ENCODE measurements at regions not wholly inside any gene's neighbourhood (a gene's known extent, or its start where the extent isn't known, plus 50 kb on each side); places are given as distances from the start of the nearest gene placed in this dataset.

DNA sequence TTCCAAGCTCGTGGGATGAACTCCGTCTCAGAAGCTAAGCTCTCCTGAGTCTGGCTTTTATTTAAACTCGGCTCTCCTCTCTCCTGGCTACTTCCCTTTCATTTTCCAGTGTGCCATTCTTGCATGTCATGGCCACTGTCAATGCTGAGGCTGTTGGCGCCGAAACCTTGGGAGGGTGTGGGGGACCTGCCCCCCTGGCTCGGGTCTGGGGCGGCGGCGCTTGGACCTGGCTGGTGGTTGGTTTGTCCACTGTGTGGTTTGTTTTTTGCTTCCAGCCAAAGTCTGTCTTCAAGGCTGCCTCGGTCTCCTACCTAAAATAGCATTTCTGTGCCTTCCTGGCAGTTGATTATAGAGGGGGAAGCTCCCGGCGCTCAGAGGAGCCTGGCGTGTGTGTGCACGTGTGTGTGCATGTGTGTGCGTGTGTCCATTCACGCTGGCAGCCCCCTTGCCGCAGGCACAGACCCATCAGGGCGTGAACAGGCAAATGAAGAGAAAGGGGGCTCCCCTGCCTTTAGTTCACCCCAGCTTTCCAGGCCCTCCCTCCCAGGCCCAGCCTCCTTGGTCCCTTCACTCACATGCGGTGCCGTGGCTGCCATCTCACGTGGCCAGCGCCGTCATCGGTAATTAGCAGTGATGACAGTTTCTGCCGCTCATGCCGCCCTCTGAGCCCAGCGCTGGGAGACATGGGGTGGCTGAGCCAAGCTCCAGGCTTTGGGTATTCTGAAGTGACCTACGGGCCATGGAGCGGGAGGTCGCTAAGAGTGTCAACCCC lies 179.9 kb downstream of the SEC14L1 start:
- no peaks in the 10 kb centered on the region for H3K36me3 Mint-ChIP-seq
- H3K27ac Mint-ChIP-seq: peak overlapping the region; percentile 95
- ATAC-seq: peak; percentile 48
- H3K9me3 Mint-ChIP-seq: no peaks in the 10 kb centered on the region
- H3K4me1 Mint-ChIP-seq: peaks cover 95% of the 10 kb centered on the region
- no peaks in the 10 kb centered on the region for H3K27me3 Mint-ChIP-seq
- peak overlapping the region; percentile 96 for H3K4me3 Mint-ChIP-seq

- Mint-ChIP-seq H3K27me3 (no peaks in the 10 kb centered on the region), H3K9me3 (no peaks in the 10 kb centered on the region), H3K27ac (peak overlapping the region; percentile 95), H3K36me3 (peaks cover 4% of the 10 kb centered on the region), H3K4me1 (peaks cover 95% of the 10 kb centered on the region), H3K4me3 (peak overlapping the region; percentile 96)
- no peak for ATAC-seq
These were observed 181.1 kb downstream of the SEC14L1 start for GRCh38 chr17:77321649-77322513.

DNA sequence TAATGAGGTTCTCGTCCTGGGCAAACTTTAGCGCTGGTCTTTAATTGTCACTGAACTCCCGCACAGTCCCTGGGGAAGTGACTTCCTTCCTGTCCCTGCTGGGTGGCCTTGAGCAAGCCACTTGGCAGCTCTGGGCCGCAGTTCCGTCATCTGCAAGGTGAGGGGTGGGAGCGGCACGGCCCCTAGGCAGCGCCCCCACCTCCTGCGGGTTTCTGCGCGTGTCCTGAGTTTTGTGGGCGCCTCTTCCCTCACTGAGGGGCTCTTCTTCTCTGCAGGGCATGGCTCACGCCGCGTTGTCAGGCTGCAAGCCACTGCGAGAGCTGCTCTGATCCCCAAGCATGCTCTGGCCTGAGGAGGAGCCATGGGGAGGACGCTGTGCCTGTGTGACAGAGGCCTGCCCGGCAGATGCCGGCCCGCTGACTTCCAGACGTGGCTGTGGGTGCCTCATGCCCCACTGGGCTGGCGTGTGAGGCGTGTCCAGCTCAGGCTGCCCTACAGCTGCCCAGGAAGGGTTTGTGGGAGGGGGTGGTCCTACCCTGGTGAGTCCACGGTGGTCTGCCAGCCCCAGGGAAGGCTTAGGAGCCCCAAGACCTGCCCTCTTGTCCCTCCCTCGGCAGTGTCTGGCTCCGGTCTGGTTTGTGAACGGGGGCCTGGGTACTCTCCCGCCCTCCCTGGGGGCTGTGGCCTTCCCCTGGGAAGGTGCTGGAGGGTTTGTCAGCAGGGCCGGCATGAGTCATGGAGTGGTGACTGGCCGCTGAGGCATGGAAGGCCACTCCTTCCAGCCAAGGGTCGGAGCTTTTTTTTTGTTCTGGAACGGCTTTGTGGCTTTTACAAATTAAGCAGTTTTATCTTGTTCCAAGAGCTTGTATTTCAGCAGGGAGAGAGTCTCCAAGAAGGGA lies 182.0 kb downstream of the SEC14L1 start:
- H3K27me3 Mint-ChIP-seq: no peaks in the 10 kb centered on the region
- peak overlapping the region; percentile 96 for H3K4me3 Mint-ChIP-seq
- H3K9me3 Mint-ChIP-seq: no peaks in the 10 kb centered on the region
- H3K36me3 Mint-ChIP-seq: peaks cover 4% of the 10 kb centered on the region
- H3K4me1 Mint-ChIP-seq: peaks cover 99% of the 10 kb centered on the region
- ATAC-seq: peak; percentile 72
- H3K27ac Mint-ChIP-seq: peak overlapping the region; percentile 95

DNA sequence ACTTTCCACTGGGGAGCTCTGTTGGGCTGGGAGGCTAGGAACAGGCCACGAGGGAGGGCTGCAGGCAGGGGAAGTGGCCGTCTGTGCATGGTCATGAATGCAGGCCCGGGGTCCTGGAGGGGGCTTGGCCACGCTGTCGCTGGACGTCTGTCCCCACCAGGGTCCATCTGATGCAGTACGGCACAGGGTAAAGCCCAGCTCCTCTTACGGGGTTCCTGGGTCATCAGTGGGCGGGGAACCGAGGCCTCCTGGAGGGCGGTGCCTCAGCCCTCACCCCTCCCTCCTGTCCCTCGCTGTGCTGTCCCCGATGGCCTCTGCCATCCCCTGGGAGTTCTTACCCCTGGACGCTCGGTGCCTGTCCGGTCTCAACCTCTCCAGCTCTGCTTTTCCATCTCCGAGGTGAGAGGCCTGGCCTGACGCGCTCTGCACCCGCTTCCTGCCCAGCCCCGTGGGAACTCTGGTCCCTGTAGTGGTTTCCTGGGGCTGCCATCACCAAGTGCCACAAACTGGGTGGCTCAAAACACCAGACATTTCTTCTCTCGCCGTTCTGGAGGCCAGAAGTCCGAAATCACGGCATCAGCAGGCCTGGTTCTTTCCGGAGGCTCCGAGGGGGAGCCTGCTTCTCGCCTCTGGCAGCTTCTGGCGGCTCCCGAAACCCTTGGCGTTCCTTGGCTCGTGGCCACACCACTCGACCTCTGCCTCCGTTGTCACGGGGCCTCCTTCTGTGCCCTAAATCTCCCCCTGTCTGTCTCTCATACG lies 182.8 kb downstream of the SEC14L1 start:
- H3K36me3 Mint-ChIP-seq: peaks cover 4% of the 10 kb centered on the region
- no peaks in the 10 kb centered on the region for H3K27me3 Mint-ChIP-seq
- peak; percentile 42 for ATAC-seq
- peak overlapping the region; percentile 95 for H3K27ac Mint-ChIP-seq
- H3K4me3 Mint-ChIP-seq: peak overlapping the region; percentile 96
- H3K4me1 Mint-ChIP-seq: peaks cover 100% of the 10 kb centered on the region
- no peaks in the 10 kb centered on the region for H3K9me3 Mint-ChIP-seq

- Mint-ChIP-seq H3K27me3 (no peaks in the 10 kb centered on the region), H3K4me3 (peak overlapping the region; percentile 96), H3K4me1 (peaks cover 100% of the 10 kb centered on the region)
These were observed 183.5 kb downstream of the SEC14L1 start for GRCh38 chr17:77324227-77324626.

GRCh38 chr17:77325577-77326075 lies 184.9 kb downstream of the SEC14L1 start:
- H3K27me3 Mint-ChIP-seq: no peaks in the 10 kb centered on the region
- H3K27ac Mint-ChIP-seq: peak overlapping the region; percentile 95
- peaks cover 4% of the 10 kb centered on the region for H3K36me3 Mint-ChIP-seq
- ATAC-seq: peak; percentile 43
- H3K4me1 Mint-ChIP-seq: peaks cover 99% of the 10 kb centered on the region
- no peaks in the 10 kb centered on the region for H3K9me3 Mint-ChIP-seq
- peak overlapping the region; percentile 96 for H3K4me3 Mint-ChIP-seq

More at GRCh38 chr17:77324227-77324626, 183.5 kb downstream of the SEC14L1 start:
- no peaks in the 10 kb centered on the region for H3K9me3 Mint-ChIP-seq
- peak overlapping the region; percentile 95 for H3K27ac Mint-ChIP-seq
- H3K36me3 Mint-ChIP-seq: peaks cover 4% of the 10 kb centered on the region
- ATAC-seq: no peak

- H3K9me3 Mint-ChIP-seq: no peaks in the 10 kb centered on the region
These were observed 185.4 kb downstream of the SEC14L1 start for GRCh38 chr17:77326076-77326591.

GRCh38 chr17:77326636-77327035 lies 185.9 kb downstream of the SEC14L1 start:
- Mint-ChIP-seq H3K27me3 (no peaks in the 10 kb centered on the region), H3K4me1 (peaks cover 99% of the 10 kb centered on the region), H3K9me3 (no peaks in the 10 kb centered on the region), H3K27ac (peak overlapping the region; percentile 95), H3K36me3 (peaks cover 4% of the 10 kb centered on the region), H3K4me3 (no peak overlapping the region)
- no peak for ATAC-seq

More at GRCh38 chr17:77326076-77326591, 185.4 kb downstream of the SEC14L1 start:
- Mint-ChIP-seq H3K4me3 (peak overlapping the region; percentile 22), H3K27ac (peak overlapping the region; percentile 95), H3K27me3 (no peaks in the 10 kb centered on the region), H3K4me1 (peaks cover 99% of the 10 kb centered on the region), H3K36me3 (peaks cover 4% of the 10 kb centered on the region)
- ATAC-seq: no peak

GRCh38 chr17:77327181-77327565 lies 186.4 kb downstream of the SEC14L1 start:
- ATAC-seq: no peak
- peaks cover 4% of the 10 kb centered on the region for H3K36me3 Mint-ChIP-seq
- H3K27me3 Mint-ChIP-seq: no peaks in the 10 kb centered on the region
- no peaks in the 10 kb centered on the region for H3K9me3 Mint-ChIP-seq
- no peak overlapping the region for H3K4me3 Mint-ChIP-seq
- H3K27ac Mint-ChIP-seq: no peak overlapping the region
- peaks cover 99% of the 10 kb centered on the region for H3K4me1 Mint-ChIP-seq

- no peaks in the 10 kb centered on the region for H3K9me3 Mint-ChIP-seq
- peaks cover 99% of the 10 kb centered on the region for H3K4me1 Mint-ChIP-seq
- peaks cover 4% of the 10 kb centered on the region for H3K36me3 Mint-ChIP-seq
- H3K27ac Mint-ChIP-seq: peak overlapping the region; percentile 45
- no peaks in the 10 kb centered on the region for H3K27me3 Mint-ChIP-seq
- no peak overlapping the region for H3K4me3 Mint-ChIP-seq
- ATAC-seq: no peak
These were observed 187.0 kb downstream of the SEC14L1 start for GRCh38 chr17:77327566-77328464.

DNA sequence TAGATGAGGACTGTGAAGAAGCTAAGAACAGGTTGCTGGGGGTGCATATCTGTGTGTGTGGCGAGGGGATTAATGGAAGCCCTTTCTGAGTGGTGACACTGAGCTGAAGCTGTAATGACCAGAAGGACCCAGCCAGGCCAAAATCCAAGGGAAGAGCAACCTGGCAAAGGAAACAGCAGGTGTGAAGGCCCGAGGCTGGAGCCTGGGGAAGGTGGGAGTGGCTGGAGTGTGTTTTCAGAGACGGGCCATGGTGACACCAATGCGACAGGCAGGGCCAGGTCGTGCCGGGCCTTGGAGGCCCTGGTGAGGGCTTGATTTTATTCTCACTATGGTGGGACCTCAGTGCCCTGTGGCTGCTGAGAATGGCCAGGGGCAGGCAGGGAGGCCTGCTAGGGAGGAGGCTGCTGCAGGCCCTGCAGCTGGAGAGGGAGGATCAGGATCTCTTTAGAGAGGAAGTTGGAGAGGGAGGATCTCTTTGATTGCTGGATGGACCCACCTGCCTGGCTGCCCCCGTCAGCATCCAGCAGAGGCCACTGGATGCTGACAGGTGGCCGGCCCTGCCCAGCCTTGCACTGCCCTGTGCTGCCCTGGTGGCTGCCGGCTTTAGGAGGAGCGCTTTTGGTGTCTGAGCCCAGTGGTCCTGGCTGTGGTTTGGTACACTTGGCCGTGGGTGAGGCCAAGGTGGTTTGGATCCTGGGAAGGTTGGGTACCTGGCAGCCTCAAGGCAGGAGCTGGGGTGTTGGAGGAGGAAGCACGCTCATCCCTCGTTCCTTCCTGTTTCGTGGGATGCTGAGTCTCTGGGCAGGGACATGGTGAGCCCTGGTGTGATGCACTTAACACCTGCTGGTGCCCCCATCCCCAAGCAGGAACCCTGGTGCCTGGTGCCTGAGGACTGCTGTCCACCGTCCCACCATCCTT lies 188.3 kb downstream of the SEC14L1 start:
- Mint-ChIP-seq H3K27ac (peak overlapping the region; percentile 45), H3K9me3 (no peaks in the 10 kb centered on the region), H3K27me3 (no peaks in the 10 kb centered on the region), H3K4me1 (peaks cover 95% of the 10 kb centered on the region), H3K4me3 (no peak overlapping the region), H3K36me3 (peaks cover 4% of the 10 kb centered on the region)
- no peak for ATAC-seq

GRCh38 chr17:77329741-77330531 lies 189.2 kb downstream of the SEC14L1 start:
- Mint-ChIP-seq H3K27ac (peak overlapping the region; percentile 77), H3K4me1 (peaks cover 87% of the 10 kb centered on the region), H3K9me3 (no peaks in the 10 kb centered on the region), H3K27me3 (no peaks in the 10 kb centered on the region), H3K36me3 (peaks cover 4% of the 10 kb centered on the region), H3K4me3 (no peak overlapping the region)
- no peak for ATAC-seq
